ENCODE measurements at regions not wholly inside any gene's neighbourhood (a gene's known extent, or its start where the extent isn't known, plus 50 kb on each side); places are given as distances from the start of the nearest gene placed in this dataset.
"Not testable (repeated sequence)": the region's sequence is repeated elsewhere in the genome, so short reads cannot be mapped to it uniquely, and the experiment has no call there.

- Histone ChIP-seq H3K4me1 (ENCODE audit: control insufficient read depth in 5 of 5, insufficient read depth in 5 of 5, low read length in 5 of 5) (peaks cover 0 to 9% (median 6%) of the 10 kb centered on the region in 5 donors), H3K9ac (ENCODE audit: low read length in 5 of 5) (no peak overlapping the region), H3K27ac (ENCODE audit: low read depth, low read length) (no peak overlapping the region), H3K4me3 (ENCODE audit: low read depth in 1 of 5, low read length in 5 of 5) (no peak overlapping the region), H3K27me3 (ENCODE audit: control insufficient read depth in 5 of 5, insufficient read depth in 4 of 5, low read length in 5 of 5) (peaks cover under 1 to 13% (median 7%) of the 10 kb centered on the region in 5 donors), H3K9me3 (ENCODE audit: control insufficient read depth in 5 of 5, low read length in 5 of 5) (no peaks in the 10 kb centered on the region), H3K36me3 (ENCODE audit: control insufficient read depth in 5 of 5, insufficient read depth in 5 of 5, low read length in 5 of 5) (no peaks in the 10 kb centered on the region)
Measured at GRCh38 chr7:101753316-101753715, 64.1 kb upstream of the CUX1 start.

DNA sequence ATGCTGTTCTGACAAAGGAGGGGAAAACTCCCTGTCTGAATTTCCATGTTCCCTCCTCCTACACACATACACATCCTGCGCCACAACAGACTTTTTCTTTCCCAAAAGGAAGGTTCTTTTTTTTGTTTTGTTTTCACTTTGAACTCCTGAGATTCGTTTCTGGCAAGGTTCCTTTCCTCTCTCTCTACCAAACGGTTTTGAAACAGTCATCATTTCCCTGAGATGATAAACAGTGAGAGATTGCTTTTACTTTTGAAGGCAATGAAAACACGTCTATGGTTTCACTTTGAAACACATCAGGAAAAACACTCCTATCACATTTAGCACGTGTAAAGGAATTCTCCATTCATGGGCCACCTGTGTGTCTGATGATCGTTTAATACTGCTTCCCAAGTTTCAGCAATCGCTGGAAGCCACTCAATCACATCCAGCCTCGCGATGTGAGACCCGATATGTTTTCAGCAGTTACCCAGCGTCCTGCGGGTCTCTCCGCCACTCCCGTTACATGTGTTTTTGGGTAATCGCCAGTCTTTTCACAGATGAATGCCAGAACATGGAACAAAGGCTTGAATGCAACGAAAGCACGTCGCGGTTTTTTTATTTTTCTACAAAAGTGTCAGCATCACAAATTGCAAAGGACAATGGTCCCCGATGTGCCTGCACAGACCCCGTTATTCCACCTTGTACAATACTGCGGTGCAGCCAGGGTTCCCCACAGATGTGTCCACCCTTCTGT, 62.8 kb upstream of the CUX1 start:
- peak overlapping the region; percentile 50 to 79 (median 72) for H3K4me3 ChIP-seq (ENCODE audit: low read depth in 1 of 5, low read length in 5 of 5)
- H3K36me3 ChIP-seq (ENCODE audit: control insufficient read depth in 5 of 5, insufficient read depth in 5 of 5, low read length in 5 of 5), result no peaks in the 10 kb centered on the region
- no peak overlapping the region for H3K27ac ChIP-seq (ENCODE audit: low read depth, low read length)
- no peaks in the 10 kb centered on the region for H3K9me3 ChIP-seq (ENCODE audit: control insufficient read depth in 5 of 5, low read length in 5 of 5)
- H3K27me3 ChIP-seq (ENCODE audit: control insufficient read depth in 5 of 5, insufficient read depth in 4 of 5, low read length in 5 of 5), result peaks cover 0 to 8% (median 4%) of the 10 kb centered on the region in 5 donors
- H3K4me1 ChIP-seq (ENCODE audit: control insufficient read depth in 5 of 5, insufficient read depth in 5 of 5, low read length in 5 of 5), result peaks cover 0 to 9% (median 6%) of the 10 kb centered on the region in 5 donors
- H3K9ac ChIP-seq (ENCODE audit: low read length in 5 of 5), result peak overlapping the region in 2 of 5 donors; percentile 0 to 57

- no peak overlapping the region for H3K27ac ChIP-seq (ENCODE audit: low read depth, low read length)
- H3K27me3 ChIP-seq (ENCODE audit: control insufficient read depth in 5 of 5, insufficient read depth in 4 of 5, low read length in 5 of 5), result peaks cover 0 to 5% (median 4%) of the 10 kb centered on the region in 5 donors
- H3K9me3 ChIP-seq (ENCODE audit: control insufficient read depth in 5 of 5, low read length in 5 of 5), result no peaks in the 10 kb centered on the region
- no peak overlapping the region for H3K9ac ChIP-seq (ENCODE audit: low read length in 5 of 5)
- H3K4me3 ChIP-seq (ENCODE audit: low read depth in 1 of 5, low read length in 5 of 5), result no peak overlapping the region
- H3K4me1 ChIP-seq (ENCODE audit: control insufficient read depth in 5 of 5, insufficient read depth in 5 of 5, low read length in 5 of 5), result peaks cover 0 to 9% (median 6%) of the 10 kb centered on the region in 5 donors
- no peaks in the 10 kb centered on the region for H3K36me3 ChIP-seq (ENCODE audit: control insufficient read depth in 5 of 5, insufficient read depth in 5 of 5, low read length in 5 of 5)
Measured at GRCh38 chr7:101757879-101758278, 59.5 kb upstream of the CUX1 start.

DNA sequence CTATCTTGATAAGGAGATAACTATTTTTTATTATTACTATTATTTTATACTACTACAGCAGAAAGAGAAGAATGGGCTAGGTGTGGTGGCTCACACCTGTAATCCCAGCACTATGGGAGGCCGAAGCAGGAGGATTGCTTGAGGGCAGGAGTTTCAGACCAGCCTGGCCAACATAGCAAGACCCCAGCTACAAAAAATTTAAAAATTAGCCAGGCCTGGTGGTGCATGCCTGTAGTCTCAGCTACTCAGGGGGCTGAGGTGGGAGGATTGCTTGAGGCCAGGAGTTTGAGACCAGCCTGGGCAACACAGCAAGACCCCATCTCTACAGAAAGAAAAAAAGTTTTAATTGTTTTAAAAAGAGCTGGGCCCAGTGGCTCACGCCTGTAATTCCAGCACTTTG, 58.9 kb upstream of the CUX1 start:
- H3K4me3 ChIP-seq (ENCODE audit: low read depth in 1 of 5, low read length in 5 of 5); H3K4me1 ChIP-seq (ENCODE audit: control insufficient read depth in 5 of 5, insufficient read depth in 5 of 5, low read length in 5 of 5); H3K27ac ChIP-seq (ENCODE audit: low read depth, low read length); H3K27me3 ChIP-seq (ENCODE audit: control insufficient read depth in 5 of 5, insufficient read depth in 4 of 5, low read length in 5 of 5); H3K9me3 ChIP-seq (ENCODE audit: control insufficient read depth in 5 of 5, low read length in 5 of 5); H3K36me3 ChIP-seq (ENCODE audit: control insufficient read depth in 5 of 5, insufficient read depth in 5 of 5, low read length in 5 of 5); H3K9ac ChIP-seq (ENCODE audit: low read length in 5 of 5): not testable (repeated sequence)

GRCh38 chr7:101764221-101764620, 53.2 kb upstream of the CUX1 start:
- peaks cover 0 to 2% (median 0%) of the 10 kb centered on the region in 5 donors for H3K4me1 ChIP-seq (ENCODE audit: control insufficient read depth in 5 of 5, insufficient read depth in 5 of 5, low read length in 5 of 5)
- H3K36me3 ChIP-seq (ENCODE audit: control insufficient read depth in 5 of 5, insufficient read depth in 5 of 5, low read length in 5 of 5), result no peaks in the 10 kb centered on the region
- no peak overlapping the region for H3K4me3 ChIP-seq (ENCODE audit: low read depth in 1 of 5, low read length in 5 of 5)
- no peak overlapping the region for H3K27ac ChIP-seq (ENCODE audit: low read depth, low read length)
- H3K9me3 ChIP-seq (ENCODE audit: control insufficient read depth in 5 of 5, low read length in 5 of 5), result no peaks in the 10 kb centered on the region
- no peak overlapping the region for H3K9ac ChIP-seq (ENCODE audit: low read length in 5 of 5)
- peaks cover 0 to 5% (median 0%) of the 10 kb centered on the region in 5 donors for H3K27me3 ChIP-seq (ENCODE audit: control insufficient read depth in 5 of 5, insufficient read depth in 4 of 5, low read length in 5 of 5)

DNA sequence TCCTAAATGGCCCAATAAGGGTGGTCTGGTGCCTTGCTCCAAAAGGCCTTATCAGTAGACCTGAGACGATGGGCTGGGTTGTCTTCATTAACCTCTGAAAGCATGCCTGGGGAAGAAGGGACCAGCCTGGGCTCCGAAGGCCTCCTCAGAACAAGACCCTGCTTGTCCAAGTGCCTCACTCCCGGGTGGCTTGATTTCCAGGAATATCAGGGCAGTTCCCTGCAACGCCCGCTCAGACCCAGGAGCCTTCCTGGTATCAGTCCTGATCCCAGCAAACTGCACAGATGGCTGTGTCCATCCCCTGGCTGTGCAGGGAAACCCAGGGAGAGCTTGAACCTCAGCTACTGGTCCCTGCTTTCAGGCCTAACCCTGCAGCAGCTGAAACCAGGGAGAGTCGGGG, 49.9 kb upstream of the CUX1 start:
- H3K9ac ChIP-seq (ENCODE audit: low read length in 5 of 5), result no peak overlapping the region

More for the DNA sequence above, 49.9 kb upstream of the CUX1 start:
- Histone ChIP-seq H3K4me1 (ENCODE audit: control insufficient read depth in 5 of 5, insufficient read depth in 5 of 5, low read length in 5 of 5) (peaks cover 0 to 2% (median 0%) of the 10 kb centered on the region in 5 donors), H3K36me3 (ENCODE audit: control insufficient read depth in 5 of 5, insufficient read depth in 5 of 5, low read length in 5 of 5) (no peaks in the 10 kb centered on the region), H3K27me3 (ENCODE audit: control insufficient read depth in 5 of 5, insufficient read depth in 4 of 5, low read length in 5 of 5) (peaks cover 0 to 10% (median 4%) of the 10 kb centered on the region in 5 donors), H3K4me3 (ENCODE audit: low read depth in 1 of 5, low read length in 5 of 5) (no peak overlapping the region), H3K9me3 (ENCODE audit: control insufficient read depth in 5 of 5, low read length in 5 of 5) (no peaks in the 10 kb centered on the region), H3K27ac (ENCODE audit: low read depth, low read length) (no peak overlapping the region)
